ENCODE measurements at regions not wholly inside any gene's neighbourhood (a gene's known extent, or its start where the extent isn't known, plus 50 kb on each side); places are given as distances from the start of the nearest gene placed in this dataset.

- DNase-seq (ENCODE audit: low spot score): no peak
These were observed 59.1 kb upstream of the ALDH1A1 start for GRCh38 chr9:73011956-73012355.

- no peak for DNase-seq (ENCODE audit: low spot score)
These were observed 58.4 kb upstream of the ALDH1A1 start for GRCh38 chr9:73011181-73011750.

- DNase-seq (ENCODE audit: low spot score): no peak
These were observed 56.9 kb upstream of the ALDH1A1 start for GRCh38 chr9:73009649-73010288.

- no peak for DNase-seq (ENCODE audit: low spot score)
These were observed 55.3 kb upstream of the ALDH1A1 start for GRCh38 chr9:73007966-73008672.

GRCh38 chr9:73006986-73007385 lies 54.1 kb upstream of the ALDH1A1 start:
- DNase-seq (ENCODE audit: low spot score): no peak
